Gastrocnemius medialis (tissue), 4 donors: ENCODE measurements at regions not wholly inside any gene's neighbourhood (a gene's known extent, or its start where the extent isn't known, plus 50 kb on each side); places are given as distances from the start of the nearest gene placed in this dataset.

Experiments used
- ATAC-seq, 2 donors: fragments of 150-250 bp; one replicate each; pipeline ENCODE4 v1.9.1; 2016
- DNase-seq, 2 donors: peaks; one replicate each; pipeline ENCODE4 v3.0.0-alpha.2; 2019
- H3K27ac ChIP-seq, 4 donors: fragments of 200-600 bp; sonication (generic); 1 replicate in 1 of 4; 2 replicates in 3 of 4; pipeline ENCODE4 v1.5.1; 2016 to 2018; ENCODE audit warnings: mild to moderate bottlenecking in 2 of 4, moderate library complexity in 1 of 4
- H3K27me3 ChIP-seq, 3 donors: fragments of 200-600 bp; sonication (generic) in 2 of 3; 1 replicate in 1 of 3; 2 replicates in 2 of 3; pipeline versions ENCODE4 v1.5.1 to v1.6.0; 2016 to 2019; ENCODE audit warnings: mild to moderate bottlenecking in 1 of 3, moderate library complexity in 1 of 3
- H3K36me3 ChIP-seq, 2 donors: fragments of 200-600 bp; sonication (generic) in 1 of 2; one replicate each; pipeline ENCODE4 v1.5.1; 2017 to 2018
- H3K4me1 ChIP-seq, 2 donors: fragments of 200-600 bp; sonication (generic) in 1 of 2; one replicate each; pipeline ENCODE4 v1.5.1; 2016 to 2017; ENCODE audit warnings: mild to moderate bottlenecking in 2 of 2
- H3K4me3 ChIP-seq, 4 donors: fragments of 200-600 bp; sonication (generic) in 3 of 4; 1 replicate in 1 of 4; 2 replicates in 3 of 4; pipeline ENCODE4 v1.5.1; 2016 to 2019; ENCODE audit warnings: mild to moderate bottlenecking in 2 of 4
- H3K9me3 ChIP-seq, 3 donors: fragments of 200-600 bp; sonication (generic) in 2 of 3; 1 replicate in 1 of 3; 2 replicates in 2 of 3; pipeline ENCODE4 v1.5.1; 2016 to 2019
- CTCF ChIP-seq, 5 experiments: fragments of 450-650 bp in 3 of 5; fragments of 200-600 bp in 2 of 5; sonication (generic) in 2 of 5; IDR thresholded peaks in 4 of 5; conservative IDR thresholded peaks in 1 of 5; 1 replicate in 4 of 5; 2 replicates in 1 of 5; pipeline ENCODE4 v1.5.1; 2016 to 2019; ENCODE audit warnings: antibody characterized with exemption in 5 of 5, mild to moderate bottlenecking in 3 of 5, moderate library complexity in 3 of 5
- POLR2A ChIP-seq, 2 donors: fragments of 450-650 bp; IDR thresholded peaks; one replicate each; pipeline ENCODE4 v1.6.1; 2017; ENCODE audit warnings: antibody characterized with exemption in 2 of 2, mild to moderate bottlenecking in 2 of 2, moderate library complexity in 2 of 2
- in situ Hi-C, 4 donors: fragments of 200-750 bp; cut with MboI; loops; one replicate each; pipeline versions ENCODE4 v1.15.0 to v1.8.0; 2017; ENCODE audit warnings: low sequenced_read_pairs in 4 of 4
- intact Hi-C: fragments of 100-400 bp; cut with DNase I; formaldehyde crosslinking; loops from one replicate; pipeline ENCODE4 v1.15.1; 2023; ENCODE audit warnings: low total_unique reads

- Histone ChIP-seq H3K27ac (no peak overlapping the region), H3K4me1 (no peaks in the 10 kb centered on the region), H3K27me3 (no peaks in the 10 kb centered on the region), H3K9me3 (no peaks in the 10 kb centered on the region), H3K36me3 (no peaks in the 10 kb centered on the region), H3K4me3 (no peak overlapping the region)
- no peak for DNase-seq
- no peak for TF ChIP-seq POLR2A (IDR thresholded peaks at IDR 0.05)
- TF ChIP-seq CTCF (IDR thresholded peaks at IDR 0.05 in 4 of 5, conservative IDR thresholded peaks at IDR 0.05 in 1 of 5) = no peak
- in situ Hi-C loops = loop anchor here in 1 of 4 donors (25.0 kb wide), 1 partner anchor 109 kb away; no protein-coding TSS in a partner anchor
- intact Hi-C loops = no loop called here
- no peak for ATAC-seq
These were observed 136.2 kb upstream of the RPS6KA3 start for GRCh38 chrX:20402956-20403355.

GRCh38 chrX:20399728-20400414 is 133.2 kb upstream of the RPS6KA3 start:
- no peak for ATAC-seq

GRCh38 chrX:20397587-20397986 is 130.9 kb upstream of the RPS6KA3 start:
- H3K27ac ChIP-seq = no peak overlapping the region
- ATAC-seq (no peak), DNase-seq (no peak)
- no peak overlapping the region for H3K4me3 ChIP-seq
- H3K9me3 ChIP-seq = no peaks in the 10 kb centered on the region
- in situ Hi-C loops (no loop called here), intact Hi-C loops (no loop called here)
- TF ChIP-seq CTCF (IDR thresholded peaks at IDR 0.05 in 4 of 5, conservative IDR thresholded peaks at IDR 0.05 in 1 of 5) (no peak), POLR2A (IDR thresholded peaks at IDR 0.05) (no peak)
- H3K36me3 ChIP-seq = no peaks in the 10 kb centered on the region
- no peaks in the 10 kb centered on the region for H3K4me1 ChIP-seq
- no peaks in the 10 kb centered on the region for H3K27me3 ChIP-seq

More at GRCh38 chrX:20399728-20400414, 133.2 kb upstream of the RPS6KA3 start:
- no peak for TF ChIP-seq POLR2A (IDR thresholded peaks at IDR 0.05)
- no peak for TF ChIP-seq CTCF (IDR thresholded peaks at IDR 0.05 in 4 of 5, conservative IDR thresholded peaks at IDR 0.05 in 1 of 5)
- intact Hi-C loops = no loop called here
- Histone ChIP-seq H3K27ac (no peak overlapping the region), H3K4me3 (no peak overlapping the region), H3K36me3 (no peaks in the 10 kb centered on the region), H3K9me3 (no peaks in the 10 kb centered on the region), H3K27me3 (no peaks in the 10 kb centered on the region), H3K4me1 (no peaks in the 10 kb centered on the region)
- no peak for DNase-seq
- in situ Hi-C loops = loop anchor here in 1 of 4 donors (25.0 kb wide), 1 partner anchor 112 kb away; no protein-coding TSS in a partner anchor

DNA sequence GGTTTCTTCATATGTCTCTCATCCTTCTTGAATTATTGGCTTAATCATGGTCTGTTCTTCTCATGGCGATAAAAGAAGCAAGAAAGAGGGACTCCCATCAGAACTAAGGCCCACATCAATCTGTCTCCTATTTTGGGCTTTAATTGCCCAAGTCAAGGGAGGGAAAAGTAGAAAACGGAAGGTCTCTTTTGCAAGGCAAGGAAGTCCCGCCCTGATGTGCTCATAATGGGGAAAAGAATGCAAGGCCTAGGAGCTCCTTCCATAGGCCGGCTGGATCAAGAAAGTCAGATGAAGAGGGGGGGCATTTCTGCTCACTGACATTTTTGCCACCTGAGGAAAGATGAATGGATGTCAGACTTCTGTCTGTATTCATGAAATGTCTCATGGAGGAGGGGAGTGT is 127.7 kb upstream of the RPS6KA3 start:
- no peak overlapping the region for H3K27ac ChIP-seq
- H3K36me3 ChIP-seq = no peaks in the 10 kb centered on the region
- intact Hi-C loops = no loop called here
- ATAC-seq = no peak
- TF ChIP-seq CTCF (IDR thresholded peaks at IDR 0.05 in 4 of 5, conservative IDR thresholded peaks at IDR 0.05 in 1 of 5) (no peak), POLR2A (IDR thresholded peaks at IDR 0.05) (no peak)
- no peaks in the 10 kb centered on the region for H3K9me3 ChIP-seq
- DNase-seq = no peak
- H3K4me1 ChIP-seq = no peaks in the 10 kb centered on the region
- no peak overlapping the region for H3K4me3 ChIP-seq
- H3K27me3 ChIP-seq = no peaks in the 10 kb centered on the region
- in situ Hi-C loops = no loop called here

- H3K27ac ChIP-seq = no peak overlapping the region
- no peaks in the 10 kb centered on the region for H3K27me3 ChIP-seq
- no peaks in the 10 kb centered on the region for H3K36me3 ChIP-seq
- no peak overlapping the region for H3K4me3 ChIP-seq
- H3K9me3 ChIP-seq = no peaks in the 10 kb centered on the region
- TF ChIP-seq CTCF (IDR thresholded peaks at IDR 0.05 in 4 of 5, conservative IDR thresholded peaks at IDR 0.05 in 1 of 5) (no peak), POLR2A (IDR thresholded peaks at IDR 0.05) (no peak)
- DNase-seq (no peak), ATAC-seq (no peak)
- in situ Hi-C loops = no loop called here
- no peaks in the 10 kb centered on the region for H3K4me1 ChIP-seq
- intact Hi-C loops = no loop called here
These were observed 127.2 kb upstream of the RPS6KA3 start for GRCh38 chrX:20393944-20394343.
